ENCODE measurements at regions not wholly inside any gene's neighbourhood (a gene's known extent, or its start where the extent isn't known, plus 50 kb on each side); places are given as distances from the start of the nearest gene placed in this dataset.

GRCh38 chrX:131199091-131199490 is 90.0 kb downstream of the IGSF1 start:
- TF ChIP-seq CHD2 (IDR thresholded peaks at IDR 0.05; ENCODE audit: low read length, partially characterized antibody) (no peak), CTCF (IDR thresholded peaks at IDR 0.05) (no peak), RCOR1 (IDR thresholded peaks at IDR 0.05; ENCODE audit: low read depth, low read length) (no peak), ZFP36 (IDR thresholded peaks at IDR 0.05; ENCODE audit: borderline replicate concordance, partially characterized antibody) (no peak), POLR2A (IDR thresholded peaks at IDR 0.05; ENCODE audit: low read length) (no peak), POLR2AphosphoS2 (conservative IDR thresholded peaks at IDR 0.05; ENCODE audit: low read length) (no peak), MYC (IDR thresholded peaks at IDR 0.05; ENCODE audit: borderline replicate concordance, low read length) (no peak), CHD4 (IDR thresholded peaks at IDR 0.05; ENCODE audit: borderline replicate concordance) (no peak), ESRRA (IDR thresholded peaks at IDR 0.05; ENCODE audit: borderline replicate concordance, low read length) (no peak)
- TF ChIP-seq, protein P1, sequence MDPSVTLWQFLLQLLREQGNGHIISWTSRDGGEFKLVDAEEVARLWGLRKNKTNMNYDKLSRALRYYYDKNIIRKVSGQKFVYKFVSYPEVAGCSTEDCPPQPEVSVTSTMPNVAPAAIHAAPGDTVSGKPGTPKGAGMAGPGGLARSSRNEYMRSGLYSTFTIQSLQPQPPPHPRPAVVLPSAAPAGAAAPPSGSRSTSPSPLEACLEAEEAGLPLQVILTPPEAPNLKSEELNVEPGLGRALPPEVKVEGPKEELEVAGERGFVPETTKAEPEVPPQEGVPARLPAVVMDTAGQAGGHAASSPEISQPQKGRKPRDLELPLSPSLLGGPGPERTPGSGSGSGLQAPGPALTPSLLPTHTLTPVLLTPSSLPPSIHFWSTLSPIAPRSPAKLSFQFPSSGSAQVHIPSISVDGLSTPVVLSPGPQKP (IDR thresholded peaks at IDR 0.05; ENCODE audit: low read depth, low read length) = no peak

All from A549 (cell line).